HCT116 (cell line): ENCODE measurements at regions not wholly inside any gene's neighbourhood (a gene's known extent, or its start where the extent isn't known, plus 50 kb on each side); places are given as distances from the start of the nearest gene placed in this dataset.

Source experiments
- CTCF ChIP-seq, 3 experiments: fragments of 200-600 bp in 1 of 3; sonication (generic) in 1 of 3; IDR thresholded peaks in 2 of 3; conservative IDR thresholded peaks in 1 of 3; 2 replicates each; pipeline ENCODE4 v1.5.1; 2012 to 2017; ENCODE audit warnings: low read depth in 2 of 3, low read length in 2 of 3, antibody characterized with exemption in 1 of 3, borderline replicate concordance in 1 of 3, control low read depth in 1 of 3, mild to moderate bottlenecking in 1 of 3, mixed read lengths in 1 of 3, mixed run types in 1 of 3, moderate library complexity in 1 of 3; ENCODE audit not compliant: insufficient read depth in 1 of 3
- POLR2A ChIP-seq: IDR thresholded peaks from 2 replicates; pipeline ENCODE4 v1.7.0; 2011; ENCODE audit warnings: borderline replicate concordance; ENCODE audit not compliant: insufficient read depth, insufficient read length; ENCODE audit errors: extremely low read depth
- POLR2AphosphoS5 ChIP-seq: IDR thresholded peaks from 2 replicates; pipeline ENCODE4 v1.6.1; 2011; ENCODE audit warnings: mild to moderate bottlenecking, low read depth, low read length, moderate library complexity
- REST ChIP-seq: IDR thresholded peaks from 2 replicates; pipeline ENCODE4 v1.6.1; 2012; ENCODE audit warnings: low read depth
- ZBTB33 ChIP-seq: IDR thresholded peaks from 2 replicates; pipeline ENCODE4 v1.6.1; 2011; ENCODE audit warnings: mild to moderate bottlenecking, low read length, moderate library complexity; ENCODE audit not compliant: insufficient replicate concordance; ENCODE audit errors: extremely low read depth
- ZNF274 ChIP-seq: fragments of 200-500 bp; sonication (Bioruptor generic); IDR thresholded peaks from 2 replicates; pipeline ENCODE4 v1.6.1; 2014; ENCODE audit warnings: mild to moderate bottlenecking, low read depth, low read length, inconsistent platforms

GRCh38 chr14:42441615-42442014 is 834.9 kb downstream of the LRFN5 start:
- TF ChIP-seq ZNF274 (no peak), POLR2A (no peak), ZBTB33 (no peak), CTCF (IDR thresholded peaks at IDR 0.05 in 2 of 3, conservative IDR thresholded peaks at IDR 0.05 in 1 of 3; ENCODE audit: borderline replicate concordance in 1 of 3, insufficient read depth in 1 of 3, low read depth in 2 of 3, low read length in 2 of 3) (no peak), REST (no peak), POLR2AphosphoS5 (no peak)
